ENCODE measurements at regions not wholly inside any gene's neighbourhood (a gene's known extent, or its start where the extent isn't known, plus 50 kb on each side); places are given as distances from the start of the nearest gene placed in this dataset.

GRCh38 chr6:98260382-98260781 is 574.0 kb upstream of the POU3F2 start:
- no peaks in the 10 kb centered on the region for H3K36me3 ChIP-seq (ENCODE audit: control insufficient read depth, insufficient read depth, low read length)
- DNase-seq (ENCODE audit: low read depth), result no peak
- H3K27me3 ChIP-seq (ENCODE audit: control insufficient read depth, insufficient read depth, low read length), result no peaks in the 10 kb centered on the region
- H3K4me3 ChIP-seq (ENCODE audit: low read depth, low read length), result no peak overlapping the region
- no peak for TF ChIP-seq CTCF (IDR thresholded peaks at IDR 0.05; ENCODE audit: insufficient read depth, low read depth, low read length)
- POLR2A ChIA-PET, result no interaction called here
- CTCF ChIA-PET, result no interaction called here

GRCh38 chr6:98272060-98272459 is 562.3 kb upstream of the POU3F2 start:
- Histone ChIP-seq H3K27me3 (ENCODE audit: control insufficient read depth, insufficient read depth, low read length) (no peaks in the 10 kb centered on the region), H3K4me3 (ENCODE audit: low read depth, low read length) (no peak overlapping the region), H3K36me3 (ENCODE audit: control insufficient read depth, insufficient read depth, low read length) (no peaks in the 10 kb centered on the region)
- ChIA-PET CTCF (no interaction called here), POLR2A (no interaction called here)
- no peak for DNase-seq (ENCODE audit: low read depth)
- TF ChIP-seq CTCF (IDR thresholded peaks at IDR 0.05; ENCODE audit: insufficient read depth, low read depth, low read length), result no peak

- no peak for DNase-seq (ENCODE audit: low read depth)
- H3K36me3 ChIP-seq (ENCODE audit: control insufficient read depth, insufficient read depth, low read length), result no peaks in the 10 kb centered on the region
- TF ChIP-seq CTCF (IDR thresholded peaks at IDR 0.05; ENCODE audit: insufficient read depth, low read depth, low read length), result no peak
- ChIA-PET CTCF (no interaction called here), POLR2A (no interaction called here)
- no peaks in the 10 kb centered on the region for H3K27me3 ChIP-seq (ENCODE audit: control insufficient read depth, insufficient read depth, low read length)
- no peak overlapping the region for H3K4me3 ChIP-seq (ENCODE audit: low read depth, low read length)
Observed at GRCh38 chr6:98274691-98275090, 559.7 kb upstream of the POU3F2 start.

- no peaks in the 10 kb centered on the region for H3K27me3 ChIP-seq (ENCODE audit: control insufficient read depth, insufficient read depth, low read length)
- no peak for TF ChIP-seq CTCF (IDR thresholded peaks at IDR 0.05; ENCODE audit: insufficient read depth, low read depth, low read length)
- no peak overlapping the region for H3K4me3 ChIP-seq (ENCODE audit: low read depth, low read length)
- DNase-seq (ENCODE audit: low read depth), result no peak
- ChIA-PET CTCF (no interaction called here), POLR2A (no interaction called here)
- no peaks in the 10 kb centered on the region for H3K36me3 ChIP-seq (ENCODE audit: control insufficient read depth, insufficient read depth, low read length)
Observed at GRCh38 chr6:98280492-98280891, 553.9 kb upstream of the POU3F2 start.

GRCh38 chr6:98286620-98287019 is 547.8 kb upstream of the POU3F2 start:
- no peak overlapping the region for H3K4me3 ChIP-seq (ENCODE audit: low read depth, low read length)
- no peak for DNase-seq (ENCODE audit: low read depth)
- ChIA-PET POLR2A (no interaction called here), CTCF (no interaction called here)
- no peaks in the 10 kb centered on the region for H3K27me3 ChIP-seq (ENCODE audit: control insufficient read depth, insufficient read depth, low read length)
- no peak for TF ChIP-seq CTCF (IDR thresholded peaks at IDR 0.05; ENCODE audit: insufficient read depth, low read depth, low read length)
- no peaks in the 10 kb centered on the region for H3K36me3 ChIP-seq (ENCODE audit: control insufficient read depth, insufficient read depth, low read length)

All from BJ (cell line).